HTR-8/SVneo (cell line): ENCODE measurements at regions not wholly inside any gene's neighbourhood (a gene's known extent, or its start where the extent isn't known, plus 50 kb on each side); places are given as distances from the start of the nearest gene placed in this dataset.
"Not testable (repeated sequence)": the region's sequence is repeated elsewhere in the genome, so short reads cannot be mapped to it uniquely, and the experiment has no call there.

ENCODE experiments used
- DNase-seq: peaks from one replicate; pipeline ENCODE4 v3.0.0; 2011; ENCODE audit warnings: low spot score, mixed read lengths; ENCODE audit not compliant: insufficient read length
- FAIRE-seq: peaks from 2 replicates; lab custom pipeline; 2011; peaks lifted over from hg19 to GRCh38; lab: Jason Lieb, UNC

GRCh38 chr13:88472316-88472715 lies 801.1 kb downstream of the SLITRK5 start:
- DNase-seq (no peak), FAIRE-seq (no peak)

- FAIRE-seq (no peak), DNase-seq (no peak)
Measured at GRCh38 chr13:88483202-88483601, 812.0 kb downstream of the SLITRK5 start.

GRCh38 chr13:88507909-88508308 lies 836.7 kb downstream of the SLITRK5 start:
- no peak for DNase-seq
- FAIRE-seq = no peak

GRCh38 chr13:88512993-88513392 lies 841.8 kb downstream of the SLITRK5 start:
- DNase-seq, FAIRE-seq: not testable (repeated sequence)

GRCh38 chr13:88526186-88526852 lies 855.1 kb downstream of the SLITRK5 start:
- FAIRE-seq = no peak
- DNase-seq = no peak

GRCh38 chr13:88526853-88527215 lies 855.7 kb downstream of the SLITRK5 start:
- DNase-seq (no peak), FAIRE-seq (no peak)

- DNase-seq (no peak), FAIRE-seq (no peak)
Measured at GRCh38 chr13:88541994-88542393, 870.8 kb downstream of the SLITRK5 start.

- FAIRE-seq (no peak), DNase-seq (no peak)
Measured at GRCh38 chr13:88544836-88545235, 873.7 kb downstream of the SLITRK5 start.

- FAIRE-seq = no peak
- DNase-seq = no peak
Measured at GRCh38 chr13:88552966-88553365, 881.8 kb downstream of the SLITRK5 start.

GRCh38 chr13:88565566-88565965 lies 894.4 kb downstream of the SLITRK5 start:
- DNase-seq (no peak), FAIRE-seq (no peak)

- DNase-seq = no peak
- FAIRE-seq = no peak
Measured at GRCh38 chr13:88585861-88586260, 914.7 kb downstream of the SLITRK5 start.

- FAIRE-seq = no peak
- peak; percentile 0 for DNase-seq
Measured at GRCh38 chr13:88586263-88586662, 915.1 kb downstream of the SLITRK5 start.

- no peak for FAIRE-seq
- DNase-seq = no peak
Measured at GRCh38 chr13:88590574-88590973, 919.4 kb downstream of the SLITRK5 start.

GRCh38 chr13:88592105-88592504 lies 920.9 kb downstream of the SLITRK5 start:
- DNase-seq = no peak
- no peak for FAIRE-seq

GRCh38 chr13:88601949-88602348 lies 930.8 kb downstream of the SLITRK5 start:
- FAIRE-seq (no peak), DNase-seq (no peak)

GRCh38 chr13:88602786-88603777 lies 931.9 kb downstream of the SLITRK5 start:
- no peak for DNase-seq

GRCh38 chr13:88617176-88617575 lies 946.0 kb downstream of the SLITRK5 start:
- FAIRE-seq (no peak), DNase-seq (no peak)

More at GRCh38 chr13:88602786-88603777, 931.9 kb downstream of the SLITRK5 start:
- FAIRE-seq = no peak

- DNase-seq (no peak), FAIRE-seq (no peak)
Measured at GRCh38 chr13:88622362-88622973, 951.3 kb downstream of the SLITRK5 start.

GRCh38 chr13:88623150-88623549 lies 952.0 kb downstream of the SLITRK5 start:
- DNase-seq (no peak), FAIRE-seq (no peak)

- DNase-seq = no peak
- FAIRE-seq = no peak
Measured at GRCh38 chr13:88627071-88627470, 955.9 kb downstream of the SLITRK5 start.

- DNase-seq = no peak
- no peak for FAIRE-seq
Measured at GRCh38 chr13:88628882-88629281, 957.7 kb downstream of the SLITRK5 start.
